ENCODE measurements at regions not wholly inside any gene's neighbourhood (a gene's known extent, or its start where the extent isn't known, plus 50 kb on each side); places are given as distances from the start of the nearest gene placed in this dataset.

- DNase-seq: no peak
These were observed 386.6 kb upstream of the VWC2 start for GRCh38 chr7:49386792-49387191.

DNA sequence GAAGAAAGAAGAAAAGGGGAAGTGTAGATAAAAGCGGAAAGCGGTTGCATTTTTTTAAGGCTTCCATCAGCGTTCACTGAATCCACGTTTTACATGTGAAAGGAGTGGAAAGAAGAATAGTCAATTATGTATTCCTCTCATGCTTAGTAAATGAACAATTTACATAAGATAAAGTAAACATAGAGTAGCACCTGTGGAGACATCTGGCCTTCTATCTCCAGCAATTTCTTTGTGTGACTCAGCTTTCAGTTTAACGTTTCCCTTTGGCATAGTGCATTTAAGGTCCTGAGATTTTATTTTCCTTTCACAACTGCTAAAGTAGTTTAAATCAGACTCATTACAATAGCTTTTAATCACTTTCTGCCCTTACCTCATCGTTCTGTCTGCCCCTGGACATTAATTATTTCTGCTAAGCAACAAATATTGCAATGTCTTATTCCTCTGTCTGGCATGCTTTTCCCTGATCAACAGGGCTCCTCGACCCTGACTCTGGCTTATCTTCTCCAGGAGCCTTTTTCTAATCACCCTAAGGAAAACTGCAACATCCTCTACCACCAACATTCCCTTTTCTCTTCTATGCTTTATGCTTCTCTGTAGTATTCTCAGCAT is 383.5 kb upstream of the VWC2 start:
- DNase-seq: no peak

DNA sequence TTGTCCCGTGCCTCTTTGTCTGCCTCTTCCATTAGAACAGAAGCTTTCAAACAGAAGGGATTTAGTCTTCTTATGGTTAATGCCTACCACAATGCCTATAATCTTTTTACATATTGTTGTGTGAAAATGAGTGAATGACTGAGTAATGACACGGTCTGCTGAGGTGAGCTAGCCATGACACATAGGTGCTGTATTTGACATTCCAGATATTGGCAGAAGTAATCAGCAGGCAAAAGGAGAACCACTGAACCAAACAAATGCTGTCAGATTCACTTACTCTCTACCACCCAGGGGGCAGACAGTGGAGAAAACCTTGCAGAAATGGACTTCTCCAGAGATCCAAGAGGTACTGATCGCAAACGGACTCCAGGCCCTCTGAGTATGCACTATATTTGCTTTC is 377.2 kb upstream of the VWC2 start:
- no peak for DNase-seq

DNA sequence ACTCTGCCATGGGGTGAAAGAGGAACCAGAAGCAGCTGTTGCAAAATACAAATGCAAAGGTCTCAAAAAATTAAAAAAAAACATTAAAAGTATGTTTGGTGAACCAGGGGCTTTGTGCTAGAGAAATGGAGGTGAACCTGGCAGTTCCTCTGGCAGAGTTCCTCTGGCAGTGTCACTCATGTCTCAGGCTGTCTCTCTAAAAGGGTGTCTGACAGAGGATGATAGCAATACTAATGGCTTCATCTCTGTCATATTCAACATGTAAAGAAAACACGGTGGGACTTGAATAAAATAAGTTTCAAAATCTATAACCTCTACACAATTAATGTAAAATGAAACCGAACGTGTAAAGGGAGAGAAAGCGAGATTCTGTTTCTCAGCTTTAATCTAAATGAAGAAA is 375.7 kb upstream of the VWC2 start:
- no peak for DNase-seq

- no peak for DNase-seq
These were observed 375.2 kb upstream of the VWC2 start for GRCh38 chr7:49398236-49398635.

GRCh38 chr7:49398746-49399145 is 374.7 kb upstream of the VWC2 start:
- DNase-seq: no peak

DNA sequence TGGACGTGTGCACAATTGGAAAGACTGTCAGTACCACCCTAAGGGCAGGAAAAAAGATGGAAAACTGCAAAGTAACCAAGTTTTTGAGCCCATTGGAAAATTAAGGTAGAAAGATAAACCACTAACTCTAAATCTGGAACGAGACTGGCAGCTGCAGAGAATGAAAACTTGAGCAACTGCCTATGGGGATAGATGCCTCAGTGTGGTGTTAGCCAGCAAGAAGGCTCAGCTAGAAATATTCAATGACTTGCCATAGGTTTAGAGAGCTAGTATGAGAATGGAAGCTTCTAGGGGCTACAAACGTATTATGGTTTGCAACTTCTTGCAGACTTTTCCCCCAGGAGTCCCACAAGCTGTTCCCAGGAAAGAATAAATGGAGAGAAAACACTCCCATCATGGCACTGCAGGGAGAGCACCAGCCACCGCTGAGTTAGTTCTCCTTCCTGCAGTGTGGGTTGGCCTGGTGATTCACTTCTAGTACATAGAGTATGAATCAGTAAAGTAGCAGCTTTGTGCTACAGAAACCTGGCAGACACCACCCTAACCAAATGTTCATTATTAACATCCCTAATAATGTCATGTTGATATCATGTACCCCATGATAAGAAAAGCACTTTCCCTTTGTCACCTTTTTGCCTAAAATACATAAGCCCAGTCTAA is 372.4 kb upstream of the VWC2 start:
- no peak for DNase-seq

DNA sequence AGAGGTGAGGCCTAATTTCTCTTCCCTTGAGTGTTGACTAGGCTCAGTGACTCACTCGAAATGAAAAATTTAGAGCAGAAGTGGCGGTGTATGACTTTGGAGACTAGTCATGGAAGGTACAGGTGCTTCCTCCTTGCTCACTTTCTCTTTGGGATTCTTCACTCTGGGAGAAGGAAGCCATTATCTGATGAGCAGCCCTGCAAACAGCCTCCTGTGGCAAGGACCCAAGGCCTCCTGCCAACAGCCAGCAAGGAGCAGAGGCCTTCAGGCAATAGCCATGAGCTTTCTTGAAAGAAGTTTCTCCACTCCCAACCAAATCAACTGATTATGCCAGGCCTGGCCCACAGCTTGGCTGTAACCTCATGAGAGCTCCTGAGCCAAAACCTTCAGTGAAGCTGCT is 369.6 kb upstream of the VWC2 start:
- no peak for DNase-seq

DNA sequence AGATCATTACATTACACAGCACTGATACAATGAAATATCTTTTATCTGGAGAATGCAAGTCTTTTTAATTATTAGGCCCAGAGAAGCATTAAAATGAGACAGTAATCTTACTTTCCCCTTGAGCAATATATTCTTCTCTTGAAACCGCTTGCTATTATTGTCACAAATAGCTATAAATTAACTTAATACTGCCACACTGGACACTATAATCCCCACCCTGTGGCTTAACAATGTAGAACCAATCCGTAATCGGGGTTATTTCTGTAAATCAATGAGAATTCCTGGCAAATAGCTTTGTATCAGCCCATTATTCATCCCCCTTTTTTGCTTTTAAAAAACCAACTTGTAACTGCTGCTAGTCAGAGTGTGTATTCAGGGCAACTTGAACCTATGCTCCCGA is 366.2 kb upstream of the VWC2 start:
- no peak for DNase-seq

DNA sequence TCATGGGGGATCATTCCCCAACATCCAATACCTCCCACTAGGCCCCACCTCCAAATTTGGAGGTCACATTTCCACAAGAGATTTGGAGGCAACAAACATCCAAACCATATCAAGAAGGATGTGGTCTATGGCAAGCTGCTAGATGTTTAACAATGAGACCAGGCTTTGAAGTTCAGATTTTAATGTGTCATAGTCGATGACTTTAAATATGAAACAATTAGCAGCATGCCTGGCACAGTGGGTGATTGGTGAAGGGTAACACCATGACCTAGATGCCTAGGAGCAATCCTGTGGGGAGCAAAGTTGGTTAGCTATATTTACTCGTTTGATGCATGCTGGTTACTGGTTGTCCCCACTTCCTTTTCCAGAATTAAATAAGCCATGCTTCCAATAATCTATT is 356.4 kb upstream of the VWC2 start:
- DNase-seq: no peak

- DNase-seq: no peak
These were observed 354.5 kb upstream of the VWC2 start for GRCh38 chr7:49418963-49419362.

GRCh38 chr7:49422564-49422963 is 350.9 kb upstream of the VWC2 start:
- no peak for DNase-seq

- no peak for DNase-seq
These were observed 349.3 kb upstream of the VWC2 start for GRCh38 chr7:49424109-49424508.

DNA sequence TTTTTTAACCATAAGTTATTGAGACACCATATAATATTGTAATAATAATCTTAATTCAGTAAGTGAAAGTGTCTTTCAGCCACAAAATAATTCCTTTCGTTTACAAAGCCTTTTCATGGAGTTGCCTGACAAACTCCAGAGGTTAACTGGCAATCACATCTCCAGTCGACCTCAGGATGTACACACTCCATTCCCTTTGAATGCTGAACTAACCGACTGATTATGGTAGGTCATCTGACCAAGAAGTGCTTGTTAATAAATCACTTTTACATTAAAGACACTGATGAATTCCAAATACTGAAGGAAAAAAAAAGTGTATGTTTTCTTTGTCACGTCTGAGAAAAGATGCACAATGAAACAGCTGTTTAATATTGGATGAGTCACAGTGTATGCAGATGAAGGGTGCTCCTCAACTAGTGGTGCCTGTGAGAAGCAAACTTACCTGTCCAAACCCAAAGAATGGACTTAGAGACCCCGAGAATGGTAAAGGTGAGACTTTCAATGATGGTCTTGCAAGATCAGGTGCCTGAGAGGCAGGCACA is 348.1 kb upstream of the VWC2 start:
- no peak for DNase-seq

- no peak for DNase-seq
These were observed 341.2 kb upstream of the VWC2 start for GRCh38 chr7:49432254-49432653.

DNA sequence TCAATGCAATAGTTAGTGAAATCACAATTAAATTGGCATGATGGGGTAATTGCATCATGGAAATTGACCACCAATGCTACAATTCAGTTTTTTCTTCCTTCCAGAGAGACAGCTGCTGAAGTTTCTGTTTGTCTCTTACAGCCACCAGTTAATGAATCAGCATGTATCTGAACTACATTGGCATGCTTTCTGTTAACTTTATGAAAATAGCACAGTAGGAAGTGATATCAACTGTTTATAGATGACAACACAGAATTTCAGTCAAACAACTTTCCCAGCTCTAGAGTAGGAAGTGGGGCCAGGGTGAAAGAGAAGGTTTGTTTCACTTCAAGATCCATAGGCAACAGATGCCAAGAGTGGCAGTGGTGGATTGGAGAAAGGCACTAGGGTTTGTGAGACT is 339.6 kb upstream of the VWC2 start:
- DNase-seq: no peak

GRCh38 chr7:49434846-49435245 is 338.6 kb upstream of the VWC2 start:
- no peak for DNase-seq

DNA sequence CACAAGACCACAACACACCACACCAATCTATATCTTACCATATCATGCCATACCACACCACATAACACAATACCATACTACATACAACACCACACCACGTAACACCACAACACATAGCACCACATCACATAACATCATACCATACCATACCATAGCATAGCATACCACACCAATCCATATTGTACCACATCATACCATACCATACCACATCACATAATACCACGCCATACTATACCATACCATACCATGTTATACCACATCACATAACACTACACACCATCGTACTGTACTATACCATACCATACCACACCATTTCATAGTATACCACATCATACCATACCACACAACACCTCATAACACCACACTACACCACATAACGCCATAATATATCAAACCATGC is 335.2 kb upstream of the VWC2 start:
- no peak for DNase-seq

DNA sequence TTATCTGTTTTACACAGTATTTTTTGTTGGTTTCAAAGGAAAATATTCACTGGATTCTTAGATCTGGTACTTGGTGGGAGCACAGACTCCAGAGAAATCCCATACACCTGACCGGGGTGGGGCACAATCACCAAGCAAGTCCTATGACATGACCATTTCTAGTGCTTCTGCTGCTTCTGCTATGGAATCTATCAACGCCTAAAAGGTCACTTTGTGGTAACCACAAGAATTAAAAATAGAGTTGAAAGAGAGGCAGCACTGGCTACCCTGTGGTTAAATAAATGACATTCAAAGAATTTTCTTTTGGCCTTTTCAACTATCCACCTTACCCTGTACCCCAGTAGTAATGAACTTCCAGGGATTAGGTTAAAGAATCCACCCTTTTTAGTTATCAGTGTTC is 329.9 kb upstream of the VWC2 start:
- no peak for DNase-seq

- no peak for DNase-seq
These were observed 320.0 kb upstream of the VWC2 start for GRCh38 chr7:49453486-49453885.

DNA sequence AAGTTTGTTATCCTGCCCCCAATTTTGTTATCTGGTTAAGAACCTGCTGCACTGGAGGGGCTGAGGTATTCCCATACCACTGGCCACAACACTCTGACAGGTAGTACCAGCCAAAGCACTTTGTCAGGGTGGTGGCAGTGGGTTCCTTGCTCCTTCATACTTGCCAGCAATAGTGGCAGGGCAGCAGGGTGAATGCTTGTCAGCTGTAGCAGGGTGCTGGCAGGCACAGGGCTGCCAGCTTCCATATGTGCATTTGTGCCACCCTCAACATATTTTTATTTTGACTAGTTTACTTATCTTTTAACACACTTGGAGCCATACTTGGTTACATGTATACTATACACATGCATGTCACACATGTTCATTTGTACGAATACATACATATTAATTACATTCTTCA is 294.0 kb upstream of the VWC2 start:
- no peak for DNase-seq

DNA sequence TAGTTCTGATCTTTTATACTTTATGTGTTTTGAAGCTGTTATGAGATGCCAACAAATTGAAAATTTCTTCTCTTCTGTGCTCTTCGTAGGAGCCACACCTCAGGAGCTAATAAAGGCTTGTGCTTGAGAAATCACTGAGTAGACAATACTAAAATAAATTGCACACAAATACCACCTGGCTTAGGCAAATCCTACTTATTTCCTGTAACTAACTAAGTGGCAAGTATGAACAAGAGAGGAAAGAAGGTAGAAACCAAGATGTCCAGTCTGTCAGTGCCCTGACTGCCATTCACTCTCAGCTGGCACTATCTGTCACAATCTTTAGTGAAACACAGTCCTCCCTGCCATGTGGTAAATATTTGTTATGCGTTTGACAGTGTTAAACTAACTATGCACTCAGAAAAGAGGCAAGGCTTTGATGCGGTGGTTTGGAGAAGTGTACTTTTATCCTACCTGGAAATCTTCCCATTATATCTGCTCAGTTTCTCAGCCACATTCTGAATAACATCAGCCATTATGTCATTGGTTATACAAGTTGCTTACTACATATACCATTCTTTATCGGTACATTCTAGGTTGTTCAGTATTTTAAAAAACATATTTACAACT is 293.4 kb upstream of the VWC2 start:
- DNase-seq: no peak

GRCh38 chr7:49481075-49481474 is 292.4 kb upstream of the VWC2 start:
- DNase-seq: no peak

DNA sequence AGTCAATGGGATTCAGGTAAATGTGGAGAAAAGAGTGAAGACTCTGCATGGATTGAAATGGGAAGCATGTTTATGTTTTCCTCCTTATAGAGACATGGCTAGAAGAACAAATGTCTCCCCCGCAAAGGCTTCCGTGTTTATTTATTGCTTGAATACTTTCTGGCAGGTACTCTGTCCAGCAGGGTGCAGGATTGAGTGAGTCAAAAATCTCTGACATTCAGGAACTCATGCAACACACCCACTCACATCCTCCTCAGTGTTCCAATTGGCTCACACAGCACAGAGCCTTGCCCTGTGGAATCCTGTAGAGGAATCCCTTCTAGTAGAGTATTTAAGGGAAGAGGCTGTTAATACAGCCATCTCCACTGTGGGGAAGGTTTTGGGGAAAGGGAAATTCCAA is 290.3 kb upstream of the VWC2 start:
- DNase-seq: no peak

Measured in CD4-positive, alpha-beta T cell treated with Interleukin-10 for 1 hour (primary cell).